GOT3 (cell line): ENCODE measurements at regions not wholly inside any gene's neighbourhood (a gene's known extent, or its start where the extent isn't known, plus 50 kb on each side); places are given as distances from the start of the nearest gene placed in this dataset.
"Not testable (repeated sequence)": the region's sequence is repeated elsewhere in the genome, so short reads cannot be mapped to it uniquely, and the experiment has no call there.

Experiments used
- DNase-seq: peaks from one replicate; lab custom pipeline; 2025; ENCODE audit warnings: mixed read lengths; lab: John Stamatoyannopoulos, UW

DNA sequence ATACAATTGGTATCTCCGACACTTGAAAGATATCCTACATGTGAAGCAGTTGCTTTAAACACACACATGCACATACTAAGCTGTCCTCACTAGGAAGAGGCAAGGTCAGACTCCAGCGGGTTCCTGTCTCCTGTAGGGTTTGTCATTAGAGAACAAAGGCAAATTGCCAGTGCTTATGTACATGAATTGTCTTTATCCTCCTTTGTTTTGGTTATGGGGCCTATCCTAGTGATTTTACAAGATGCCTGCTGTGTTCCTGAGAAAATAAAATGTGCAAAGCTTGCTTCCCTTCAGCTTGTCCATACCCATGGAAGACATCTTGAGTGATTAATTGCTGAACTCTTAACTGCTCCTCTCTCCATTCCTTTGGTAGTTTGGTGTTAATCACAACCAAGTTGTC, 86.7 kb upstream of the SLC39A10 start:
- no peak for DNase-seq

DNA sequence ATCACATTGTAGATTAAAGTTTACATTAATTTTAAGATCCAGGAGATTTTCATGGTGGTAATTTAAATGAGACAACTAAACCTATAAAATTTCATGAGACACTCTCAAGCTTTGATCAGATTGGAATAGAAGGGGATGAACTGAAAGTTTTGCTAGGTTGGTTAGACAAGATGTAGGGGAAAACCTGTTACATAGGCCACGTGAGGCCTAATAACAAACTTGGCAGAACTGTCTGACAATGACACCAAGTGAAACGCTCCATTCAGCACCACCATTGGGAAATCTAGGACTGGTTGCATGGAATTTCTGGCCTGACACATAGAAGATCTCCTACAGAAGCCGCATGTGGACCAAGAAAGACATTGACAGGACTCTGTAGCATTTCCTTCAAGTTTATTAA, 87.8 kb upstream of the SLC39A10 start:
- DNase-seq = no peak

DNA sequence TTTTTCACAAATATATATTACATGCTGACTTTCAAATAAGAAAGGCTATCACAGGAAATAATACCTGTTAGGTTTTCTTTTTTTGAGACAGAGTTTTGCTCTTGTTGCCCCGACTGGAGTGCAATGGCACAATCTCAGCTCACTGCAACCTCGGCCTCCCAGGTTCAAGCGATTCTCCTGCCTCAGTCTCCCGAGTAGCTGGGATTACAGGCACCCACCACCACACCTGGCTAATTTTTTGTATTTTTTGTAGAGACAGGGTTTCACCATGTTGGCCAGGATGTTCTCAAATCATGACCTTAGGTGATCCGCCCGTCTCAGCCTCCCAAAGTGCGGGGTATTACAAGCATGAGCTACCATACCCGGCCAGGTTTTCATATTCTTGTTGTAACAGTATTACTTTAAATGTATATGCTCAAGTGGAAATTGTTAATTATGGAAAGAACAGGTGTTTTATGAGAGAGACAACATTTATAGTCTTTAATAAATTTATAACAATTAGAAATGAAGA, 92.3 kb upstream of the SLC39A10 start:
- DNase-seq = not testable (repeated sequence)

DNA sequence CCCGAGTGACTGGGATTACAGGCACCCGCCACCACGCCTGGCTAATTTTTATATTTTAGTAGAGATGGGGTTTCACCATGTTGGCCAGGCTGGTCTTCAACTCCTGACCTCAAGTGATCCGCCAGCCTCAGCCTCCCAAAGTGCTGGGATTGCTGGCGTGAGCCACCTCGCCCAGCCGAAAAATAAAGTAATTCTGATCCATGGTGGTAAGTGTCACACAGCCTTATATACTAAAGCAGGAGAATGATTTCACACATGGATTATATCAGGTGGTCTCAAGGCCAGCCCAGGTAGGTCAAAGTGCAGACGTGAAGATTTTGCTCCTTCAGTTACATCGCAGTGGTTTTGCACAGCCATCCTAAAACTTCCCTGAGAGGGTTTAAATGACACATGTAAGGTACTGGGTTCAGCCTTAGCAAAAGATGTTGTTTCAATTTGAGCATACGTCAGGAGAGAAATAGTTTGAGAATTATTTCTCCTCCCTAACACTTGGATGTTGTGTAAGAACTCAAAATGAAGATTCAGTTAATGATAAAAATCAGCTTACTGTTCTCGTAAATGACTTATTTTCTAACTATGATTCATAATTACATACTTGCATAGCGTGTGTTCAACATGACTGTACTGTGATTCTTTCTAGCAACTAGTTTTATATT, 93.0 kb upstream of the SLC39A10 start:
- no peak for DNase-seq

DNA sequence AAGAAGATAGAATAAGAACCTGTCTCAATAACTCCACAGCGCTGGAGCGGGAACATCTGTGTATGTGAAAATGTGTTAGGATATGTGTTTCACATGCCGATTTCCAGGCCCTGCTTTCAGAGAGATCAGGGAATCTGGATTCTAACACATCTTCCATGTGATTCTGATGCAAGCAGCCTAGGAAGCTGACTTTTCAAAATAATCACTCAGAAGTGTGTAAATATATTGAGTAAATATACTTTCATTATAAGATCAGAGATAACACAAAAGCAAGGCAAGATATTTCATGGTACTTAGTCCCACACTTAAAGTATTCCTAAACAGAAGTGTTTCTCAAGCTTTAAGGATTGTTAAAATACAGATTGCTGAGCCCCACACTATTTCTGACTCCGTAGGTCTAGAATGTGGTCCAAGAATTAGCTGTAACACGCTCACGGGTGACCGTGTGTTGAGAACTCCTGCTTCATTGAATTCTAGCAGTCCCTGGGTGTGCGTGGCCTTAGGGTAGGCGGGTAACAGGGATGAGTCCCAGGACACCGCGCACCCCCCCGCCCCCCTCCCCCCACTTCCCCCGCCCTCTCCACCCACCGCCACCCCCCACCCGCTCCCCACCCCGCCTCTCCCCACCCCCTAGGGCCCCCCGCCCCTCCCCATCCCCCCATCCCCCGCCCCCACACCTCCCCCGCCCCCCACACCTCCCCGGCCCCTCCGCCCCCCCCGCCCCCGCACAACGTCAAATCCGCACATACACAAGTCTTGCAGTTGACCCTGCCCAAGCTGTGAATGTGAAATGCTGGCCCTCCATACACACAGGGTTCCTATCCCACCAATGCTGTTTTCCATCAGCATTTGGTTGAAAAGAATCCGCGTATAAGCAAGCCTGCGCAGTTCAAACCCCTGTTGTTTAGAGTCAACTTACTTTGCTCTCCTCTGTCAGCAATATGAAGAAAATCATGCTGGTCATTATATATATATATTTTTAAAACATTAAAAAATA, 94.2 kb upstream of the SLC39A10 start:
- no peak for DNase-seq

DNA sequence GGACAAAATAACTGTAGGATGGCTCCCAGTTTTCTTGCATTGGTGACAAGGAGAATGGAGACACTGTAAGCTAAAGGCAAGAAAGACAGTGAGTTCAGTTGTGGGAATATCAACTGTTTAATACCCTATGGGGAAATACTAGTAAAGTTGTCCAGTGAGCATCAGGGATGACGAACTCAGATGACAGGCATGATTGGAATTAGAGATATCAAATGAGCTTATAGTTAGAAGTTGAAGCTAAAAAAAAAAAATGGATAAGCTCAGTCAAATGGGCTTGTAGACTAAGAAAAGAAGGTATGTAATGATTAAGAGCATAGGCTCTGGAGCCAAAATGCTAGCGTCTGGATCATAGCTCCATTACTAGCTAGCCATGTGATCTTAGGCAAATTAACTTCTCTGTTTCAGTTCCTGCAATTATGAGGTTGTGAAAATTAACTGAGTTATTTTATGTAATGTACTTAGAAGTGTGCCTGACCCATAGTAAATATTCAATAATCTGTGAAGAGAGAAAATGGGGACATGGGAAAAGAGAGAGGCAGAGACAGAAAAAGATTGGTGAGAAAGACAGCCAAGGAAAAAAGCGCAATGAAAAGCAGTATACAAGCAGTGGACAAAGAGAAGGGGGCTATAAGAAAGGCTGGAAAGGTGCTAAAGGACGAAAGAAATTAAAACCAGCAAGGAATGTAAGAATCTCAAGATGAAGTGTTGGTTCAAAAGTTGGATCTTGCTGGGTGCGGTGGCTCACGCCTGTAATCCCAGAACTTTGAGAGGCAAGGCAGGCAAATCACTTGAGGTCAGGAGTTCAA, 95.7 kb upstream of the SLC39A10 start:
- DNase-seq = no peak

DNA sequence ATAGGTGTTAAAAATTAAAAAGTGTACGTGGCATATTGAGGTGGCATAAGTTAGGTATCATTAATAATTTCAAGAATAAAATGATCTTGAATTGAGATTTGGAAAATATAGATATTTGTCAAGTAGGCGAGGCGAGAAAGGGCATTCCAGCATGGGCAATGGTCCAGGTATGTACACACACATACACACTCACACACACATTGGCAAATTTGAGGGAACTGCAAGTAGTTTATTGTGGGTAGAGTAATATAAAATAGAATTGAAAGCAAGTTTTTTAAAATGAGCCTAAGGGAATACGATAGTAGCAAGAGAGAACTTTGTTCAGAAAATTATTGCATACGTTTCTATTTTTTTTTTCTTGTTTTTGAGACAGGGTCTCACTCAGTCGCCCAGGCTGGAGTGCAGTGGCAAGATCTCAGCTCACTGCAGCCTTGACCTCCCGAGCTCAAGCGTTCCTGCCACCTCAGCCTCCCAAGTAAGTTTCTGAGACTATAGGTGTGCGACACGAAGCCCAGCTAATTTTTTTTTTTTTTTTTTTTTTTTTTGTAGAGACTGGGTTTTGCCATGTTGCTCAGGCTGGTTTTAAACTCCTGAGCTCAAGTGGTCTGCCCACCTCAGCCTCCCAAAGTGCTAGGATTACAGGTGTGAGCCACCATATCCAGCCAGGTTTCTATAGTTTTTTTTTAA, 96.7 kb upstream of the SLC39A10 start:
- DNase-seq = no peak

DNA sequence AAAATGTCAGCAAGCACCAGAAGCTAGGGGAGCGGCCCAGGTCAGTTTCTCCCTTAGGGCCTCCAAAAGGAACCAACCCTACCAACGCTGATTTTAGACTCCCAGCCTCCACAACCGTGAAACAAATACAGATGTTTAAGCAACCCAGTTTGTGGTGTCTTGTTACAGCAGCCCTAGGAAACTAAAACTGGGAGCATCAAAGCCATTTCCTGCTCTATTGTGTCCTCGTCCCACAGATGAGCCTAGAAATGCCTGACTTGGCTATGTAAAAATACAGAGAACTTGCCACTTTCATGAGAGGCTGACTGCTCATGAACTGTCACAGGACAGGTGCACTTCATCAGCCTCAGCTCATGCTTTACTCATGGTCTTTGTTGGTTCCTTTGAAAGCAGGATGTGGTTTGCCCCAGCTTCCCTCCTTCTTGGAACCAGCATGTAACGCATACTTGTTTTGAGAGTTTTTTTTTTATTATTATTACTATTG, 97.6 kb upstream of the SLC39A10 start:
- no peak for DNase-seq

DNA sequence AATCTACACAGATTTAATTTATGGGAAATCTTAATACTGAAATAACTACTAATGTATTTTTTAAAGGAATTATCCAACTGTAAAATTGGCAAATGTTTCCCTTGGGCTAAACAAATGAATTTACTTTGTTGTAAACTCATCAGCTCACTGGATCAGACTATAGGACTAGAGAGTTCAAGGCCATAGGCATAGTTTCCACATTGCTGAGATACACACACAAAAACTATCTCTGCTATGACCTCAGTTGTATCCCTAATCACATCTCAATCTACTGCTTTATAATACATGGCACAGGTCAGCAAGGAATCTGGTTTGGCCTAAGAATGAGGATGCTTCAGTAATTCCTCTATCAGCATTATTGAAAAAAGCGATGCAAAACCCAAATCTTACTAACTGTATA, 101.1 kb upstream of the SLC39A10 start:
- DNase-seq = no peak

DNA sequence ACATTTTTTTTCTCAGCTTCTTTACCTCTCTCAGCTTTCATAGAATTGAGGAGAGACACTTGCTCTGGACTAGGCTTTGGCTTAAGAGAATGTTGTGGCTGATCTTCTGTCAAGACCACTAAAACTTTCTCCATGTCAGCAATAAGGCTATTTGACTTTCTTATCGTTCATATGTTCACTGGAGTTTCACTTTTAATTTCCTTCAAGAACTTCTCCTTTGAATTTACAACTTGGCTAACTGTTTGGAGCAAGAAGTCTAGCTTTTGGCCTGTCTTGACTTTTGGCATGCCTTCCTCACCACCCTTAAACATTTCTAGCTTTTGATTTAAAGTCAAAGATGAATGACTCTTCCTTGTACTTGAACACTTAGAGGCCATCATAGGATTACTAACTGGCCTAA, 104.4 kb upstream of the SLC39A10 start:
- DNase-seq = no peak

DNA sequence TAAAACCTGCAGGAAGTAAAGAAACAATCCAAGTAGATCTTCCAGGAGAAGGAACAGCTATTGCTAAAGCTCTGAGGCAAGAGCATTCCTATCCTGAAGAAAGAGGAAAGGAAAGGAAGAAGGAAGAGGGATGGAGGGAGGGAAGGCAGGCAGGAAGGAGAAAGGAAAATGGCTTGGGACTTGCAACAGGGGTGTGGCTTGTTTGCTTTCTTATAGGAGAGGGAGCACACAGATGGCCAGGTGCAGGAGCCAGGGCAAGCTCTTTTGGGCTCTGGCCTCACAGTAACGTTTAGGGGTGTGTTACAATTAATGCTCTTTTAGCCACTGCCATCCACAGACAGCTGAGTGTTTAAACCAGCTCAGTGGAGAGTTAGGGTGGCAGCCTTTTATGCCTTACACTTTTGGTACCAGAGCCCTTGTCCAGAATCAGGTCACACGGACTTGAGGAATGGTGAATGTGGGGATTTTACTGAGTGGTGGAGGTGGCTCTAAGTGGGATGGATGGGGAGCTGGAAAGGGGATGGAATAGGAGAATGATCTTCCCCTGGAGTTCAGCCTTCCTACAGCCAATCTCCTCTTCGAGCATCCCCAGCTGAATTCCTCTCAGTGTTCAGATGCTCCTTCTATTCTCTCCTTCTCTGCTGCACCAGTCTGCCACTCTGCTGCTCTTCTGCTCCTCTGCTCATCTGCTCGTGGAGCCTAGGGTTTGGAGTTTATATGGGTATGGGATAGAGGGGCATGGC, 108.7 kb upstream of the SLC39A10 start:
- no peak for DNase-seq

DNA sequence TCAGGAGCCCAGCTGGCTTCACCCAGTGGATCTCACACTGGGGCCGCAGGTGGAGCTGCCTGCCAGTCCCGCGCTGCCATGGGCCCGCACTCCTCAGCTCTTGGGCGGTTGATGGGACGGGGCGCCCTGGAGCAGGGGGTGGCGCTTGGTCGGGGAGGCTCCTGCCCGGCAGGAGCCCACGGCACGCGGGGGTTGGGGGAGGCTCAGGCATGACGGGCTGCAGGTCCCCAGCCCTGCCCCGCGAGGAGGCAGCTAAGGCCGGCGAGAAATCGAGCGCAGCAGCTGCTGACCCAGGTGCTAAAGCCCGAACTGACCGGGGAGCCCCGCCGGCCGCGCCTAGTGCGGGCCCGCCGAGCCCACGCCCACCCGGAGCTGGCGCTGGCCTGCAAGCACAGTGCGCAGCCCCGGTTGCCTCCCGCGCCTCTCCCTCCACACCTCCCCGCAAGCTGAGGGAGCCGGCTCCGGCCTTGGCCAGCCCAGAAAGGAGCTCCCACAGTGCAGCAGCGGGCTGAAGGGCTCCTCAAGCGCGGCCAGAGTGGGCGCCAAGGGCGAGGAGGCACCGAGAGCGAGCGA, 109.7 kb upstream of the SLC39A10 start:
- not testable (repeated sequence) for DNase-seq

DNA sequence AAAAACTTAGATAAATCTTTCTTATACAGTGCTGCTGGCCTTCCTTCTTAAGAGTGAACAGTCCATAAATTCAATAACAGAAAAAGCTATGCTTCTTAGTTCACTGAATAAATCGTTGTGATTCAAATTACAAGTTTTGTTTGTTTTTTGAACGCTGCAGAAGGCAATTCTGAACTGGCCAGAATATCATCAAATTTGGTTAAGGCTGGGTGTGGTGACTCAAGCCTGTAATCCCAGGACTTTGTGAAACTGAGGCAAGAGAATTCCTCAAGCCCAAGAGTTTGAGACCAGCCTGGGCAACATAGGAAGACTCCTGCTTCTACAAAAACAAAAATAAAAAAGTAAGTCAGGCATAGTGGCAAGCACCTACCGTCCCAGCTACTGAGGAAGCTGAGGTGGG, 111.2 kb upstream of the SLC39A10 start:
- DNase-seq = no peak

DNA sequence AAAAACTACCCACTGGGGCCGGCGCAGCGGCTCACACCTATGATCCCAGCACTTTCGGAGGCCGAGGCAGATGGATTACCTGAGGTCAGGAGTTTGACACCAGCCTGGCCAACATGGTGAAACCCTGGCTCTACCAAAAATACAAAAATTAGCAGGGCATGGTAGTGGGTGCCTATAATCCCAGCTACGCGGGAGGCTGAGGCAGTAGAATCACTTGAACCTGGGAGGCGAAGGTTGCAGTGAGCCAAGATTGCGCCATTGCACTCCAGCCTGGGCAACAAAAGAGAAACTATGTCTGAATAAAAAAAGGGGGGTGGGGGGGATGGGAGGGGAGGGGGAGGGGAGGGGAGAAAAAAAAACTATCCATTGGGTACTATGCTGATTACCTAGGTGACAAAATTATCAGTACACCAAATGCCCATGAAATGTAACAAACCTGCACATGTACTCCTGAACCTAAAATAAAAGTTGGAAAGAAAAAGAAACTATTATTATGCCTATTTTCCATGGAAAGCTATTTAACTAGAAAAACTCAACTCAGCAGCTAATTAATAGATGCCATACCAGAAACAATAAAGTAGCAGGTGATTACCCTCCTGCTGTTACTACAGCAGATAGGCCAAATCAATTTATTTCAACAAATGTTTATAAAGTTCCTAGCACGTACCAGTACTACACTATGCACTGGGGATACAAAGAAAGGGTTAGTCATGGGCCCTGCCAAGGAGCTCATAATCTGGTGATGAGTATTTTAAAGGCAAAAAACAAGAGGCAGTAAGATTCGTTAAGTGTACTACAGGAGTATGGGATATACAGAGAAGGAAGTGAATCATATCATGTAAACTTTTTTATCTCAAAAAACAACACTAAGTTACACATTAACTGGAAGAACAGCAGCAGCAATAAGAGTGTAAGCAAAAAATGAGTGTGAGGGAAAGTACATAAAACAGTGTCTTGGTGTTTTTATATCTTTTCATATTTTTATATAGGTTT, 112.8 kb upstream of the SLC39A10 start:
- DNase-seq = no peak

DNA sequence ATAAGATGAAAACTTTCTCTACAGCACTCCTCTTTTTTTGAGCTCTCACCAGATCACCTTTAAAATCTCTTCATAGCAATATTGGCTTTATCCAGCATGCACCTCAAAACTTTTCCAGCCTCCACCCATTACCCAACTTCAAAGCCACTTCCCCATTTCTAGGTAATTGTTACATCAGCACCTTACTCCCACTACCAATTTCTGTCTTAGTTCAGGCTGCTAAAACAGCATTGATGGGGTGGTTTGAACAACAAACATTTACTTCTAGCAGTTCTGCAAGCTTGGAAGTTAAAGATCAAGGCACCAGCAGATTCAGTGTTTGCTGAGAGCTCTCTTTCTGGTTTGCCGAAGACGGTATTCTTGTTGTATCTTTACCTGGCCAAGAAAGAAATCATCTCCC, 114.0 kb upstream of the SLC39A10 start:
- no peak for DNase-seq

DNA sequence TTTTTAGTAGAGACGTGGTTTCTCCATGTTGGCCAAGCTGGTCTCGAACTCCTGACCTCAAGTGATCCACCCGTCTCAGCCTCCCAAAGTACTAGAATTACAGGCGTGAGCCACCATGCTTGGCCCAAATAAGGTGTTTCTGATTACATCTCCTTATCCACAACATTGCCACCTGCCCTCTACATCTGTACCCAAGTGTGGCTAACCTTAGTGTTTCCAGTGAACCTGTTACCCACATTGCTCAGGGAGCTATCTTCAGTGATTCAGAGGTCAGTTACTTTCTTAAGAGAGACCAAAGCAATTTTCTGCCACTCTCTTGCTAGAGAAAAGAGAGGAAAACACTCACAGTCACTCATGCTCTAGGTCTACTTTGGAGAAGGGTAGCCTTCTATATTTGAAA, 115.0 kb upstream of the SLC39A10 start:
- no peak for DNase-seq

DNA sequence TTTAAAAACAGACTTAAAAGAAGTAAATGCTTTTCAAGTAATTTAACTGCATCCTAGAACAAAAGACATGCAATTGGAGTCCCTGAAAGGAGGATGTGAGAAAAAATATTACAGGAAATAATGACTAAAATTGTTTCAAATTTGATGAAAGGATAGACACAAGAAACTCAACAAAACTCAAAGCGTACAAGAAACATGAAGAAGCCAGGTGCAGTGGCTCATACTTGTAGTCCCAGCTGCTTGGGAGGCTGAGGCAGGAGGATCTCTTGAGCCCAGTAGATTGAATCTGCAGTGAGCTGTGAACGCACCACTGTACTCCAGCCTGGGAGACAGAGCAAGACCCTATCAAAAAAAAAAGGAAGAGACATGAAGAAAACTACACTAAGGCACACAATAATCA, 118.1 kb upstream of the SLC39A10 start:
- DNase-seq = no peak

DNA sequence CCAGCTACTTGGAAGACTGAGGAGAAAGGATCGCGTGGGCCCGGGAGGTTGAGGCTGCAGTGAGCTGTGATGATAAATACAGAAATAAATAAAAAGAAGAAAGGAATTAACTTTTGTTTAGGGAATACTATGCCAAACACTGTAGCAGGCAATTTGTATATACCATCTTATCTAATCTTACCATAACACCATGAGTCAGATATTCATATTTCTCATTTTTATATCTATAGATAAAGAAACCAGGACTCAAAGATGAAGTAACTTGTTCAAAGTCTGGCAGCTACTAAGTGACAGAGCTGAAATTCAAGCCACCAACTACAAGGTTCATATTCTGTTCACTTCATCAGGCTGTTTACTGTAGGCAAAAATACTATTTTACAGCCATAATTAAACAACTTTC, 119.2 kb upstream of the SLC39A10 start:
- DNase-seq = no peak

DNA sequence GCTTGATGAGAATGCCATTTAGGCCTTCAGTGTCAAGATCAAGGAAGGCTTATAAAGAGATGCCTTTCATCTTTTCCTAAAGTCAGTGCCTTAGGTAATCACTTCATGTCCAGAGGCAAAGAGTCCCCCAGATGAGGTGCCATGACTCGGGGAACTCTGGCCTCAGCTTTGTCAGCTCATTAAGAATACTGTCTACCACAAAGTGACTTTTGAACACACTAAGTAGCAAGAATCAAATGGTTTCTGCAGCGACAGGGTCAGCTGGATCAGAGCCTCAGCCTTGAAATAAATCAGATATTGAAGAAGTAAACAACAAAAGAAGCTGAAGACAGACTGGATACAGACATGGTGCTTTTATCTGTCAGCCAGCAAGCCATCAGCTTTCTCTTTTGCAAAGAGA, 120.1 kb upstream of the SLC39A10 start:
- DNase-seq = no peak
